ENCODE measurements at regions not wholly inside any gene's neighbourhood (a gene's known extent, or its start where the extent isn't known, plus 50 kb on each side); places are given as distances from the start of the nearest gene placed in this dataset.

- TF ChIP-seq CTCF (optimal IDR thresholded peaks at IDR 0.05 in 1 of 3, IDR thresholded peaks at IDR 0.05 in 1 of 3, conservative IDR thresholded peaks at IDR 0.05 in 1 of 3; ENCODE audit: extremely low read depth in 1 of 3, insufficient read depth in 2 of 3, low read length in 3 of 3) (no peak), EZH2 (IDR thresholded peaks at IDR 0.05; ENCODE audit: low read length) (no peak)
Observed at GRCh38 chr10:31635009-31635408, 293.6 kb downstream of the ARHGAP12 start.
